HL-60 (cell line): ENCODE measurements at regions not wholly inside any gene's neighbourhood (a gene's known extent, or its start where the extent isn't known, plus 50 kb on each side); places are given as distances from the start of the nearest gene placed in this dataset.

Experiments used
- DNase-seq, 2 experiments: peaks; one replicate each; pipeline ENCODE4 v3.0.0-alpha.2; 2010 to 2020; ENCODE audit warnings: low read depth in 1 of 2, low spot score in 1 of 2
- H3K27ac ChIP-seq: fragments of 250-450 bp; sonication (Bioruptor Pico); replicated peaks from 2 replicates; pipeline ENCODE4 v1.5.1; 2020; ENCODE audit warnings: mild to moderate bottlenecking, moderate library complexity
- H3K27me3 ChIP-seq: fragments of 250-450 bp; sonication (Bioruptor Pico); 2 replicates; pipeline ENCODE4 v1.5.1; 2021; ENCODE audit warnings: mild to moderate bottlenecking, moderate library complexity; ENCODE audit not compliant: insufficient read depth, poor library complexity, severe bottlenecking
- H3K4me3 ChIP-seq: replicated peaks from 2 replicates; pipeline ENCODE4 v1.5.1; 2011; ENCODE audit warnings: mild to moderate bottlenecking, control low read depth, low read length; ENCODE audit not compliant: insufficient read depth
- CTCF ChIP-seq: IDR thresholded peaks from one replicate; pipeline ENCODE4 v1.5.1; 2011; ENCODE audit warnings: low read length, control low read depth, inconsistent platforms; ENCODE audit not compliant: insufficient read depth
- GABPA ChIP-seq: IDR thresholded peaks from 2 replicates; pipeline ENCODE4 v1.6.1; 2012; ENCODE audit warnings: low read depth
- POLR2AphosphoS5 ChIP-seq: IDR thresholded peaks from 2 replicates; pipeline ENCODE4 v1.6.1; 2012; ENCODE audit warnings: low read depth
- REST ChIP-seq: IDR thresholded peaks from 2 replicates; pipeline ENCODE4 v1.6.1; 2012; ENCODE audit warnings: low read depth; ENCODE audit not compliant: insufficient replicate concordance
- SPI1 ChIP-seq: IDR thresholded peaks from 2 replicates; pipeline ENCODE4 v1.6.1; 2012; ENCODE audit warnings: low read depth, mild to moderate bottlenecking, borderline replicate concordance

- TF ChIP-seq CTCF (no peak), POLR2AphosphoS5 (no peak), GABPA (no peak), SPI1 (no peak), REST (no peak)
- no peak for DNase-seq
- Histone ChIP-seq H3K27me3 (no peaks in the 10 kb centered on the region), H3K4me3 (no peak overlapping the region), H3K27ac (no peak overlapping the region)
Observed at GRCh38 chr12:92340441-92341064, 194.9 kb upstream of the BTG1 start.

GRCh38 chr12:92340003-92340402 is 194.4 kb upstream of the BTG1 start:
- DNase-seq: no peak
- no peak overlapping the region for H3K27ac ChIP-seq
- H3K4me3 ChIP-seq: no peak overlapping the region
- no peak for TF ChIP-seq SPI1
- TF ChIP-seq CTCF: no peak
- no peak for TF ChIP-seq GABPA
- no peak for TF ChIP-seq REST
- TF ChIP-seq POLR2AphosphoS5: no peak
- no peaks in the 10 kb centered on the region for H3K27me3 ChIP-seq

GRCh38 chr12:92339198-92339821 is 193.7 kb upstream of the BTG1 start:
- no peaks in the 10 kb centered on the region for H3K27me3 ChIP-seq
- TF ChIP-seq SPI1: no peak
- no peak for TF ChIP-seq CTCF
- TF ChIP-seq GABPA: no peak
- no peak for DNase-seq

GRCh38 chr12:92338671-92339070 is 193.0 kb upstream of the BTG1 start:
- Histone ChIP-seq H3K27ac (no peak overlapping the region), H3K4me3 (no peak overlapping the region), H3K27me3 (no peaks in the 10 kb centered on the region)
- no peak for TF ChIP-seq POLR2AphosphoS5
- TF ChIP-seq SPI1: no peak
- no peak for TF ChIP-seq GABPA
- no peak for TF ChIP-seq REST
- TF ChIP-seq CTCF: no peak
- DNase-seq: no peak

More at GRCh38 chr12:92339198-92339821, 193.7 kb upstream of the BTG1 start:
- H3K27ac ChIP-seq: no peak overlapping the region
- no peak overlapping the region for H3K4me3 ChIP-seq
